ENCODE measurements at regions not wholly inside any gene's neighbourhood (a gene's known extent, or its start where the extent isn't known, plus 50 kb on each side); places are given as distances from the start of the nearest gene placed in this dataset.
"Not testable (repeated sequence)": the region's sequence is repeated elsewhere in the genome, so short reads cannot be mapped to it uniquely, and the experiment has no call there.

DNA sequence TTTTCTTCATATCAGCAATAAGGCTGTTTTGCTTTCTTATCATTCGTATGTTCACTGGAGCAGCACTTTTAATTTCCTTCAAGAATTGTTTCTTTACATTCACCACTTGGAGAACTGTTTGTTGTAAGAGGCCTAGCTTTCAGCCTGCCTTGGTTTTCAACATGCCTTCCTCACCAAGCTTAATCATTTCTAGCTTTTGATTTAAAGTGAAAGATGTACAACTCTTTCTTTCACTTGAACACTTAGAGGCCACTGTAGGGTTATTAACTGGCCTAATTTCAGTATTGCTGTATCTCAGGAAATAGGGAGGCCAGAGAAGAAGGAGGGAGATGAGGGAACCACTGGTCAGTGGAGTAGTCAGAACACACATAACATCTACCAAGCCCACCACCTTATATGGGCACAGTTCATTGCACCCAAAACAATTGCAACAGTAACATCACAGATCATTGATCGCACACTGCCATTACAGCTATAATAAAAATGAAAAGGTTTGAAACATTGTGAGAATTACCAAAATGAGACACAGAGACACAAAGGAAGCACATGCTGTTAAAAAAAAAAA is 181.4 kb upstream of the TUBA3C start:
- ATAC-seq (ENCODE audit: low FRiP score) (no peak), DNase-seq (no peak)
- H3K27me3 ChIP-seq (ENCODE audit: control insufficient read depth in 1 of 2, insufficient read depth in 2 of 2, low read length in 1 of 2) = no peaks in the 10 kb centered on the region
- no peaks in the 10 kb centered on the region for H3K9me3 ChIP-seq (ENCODE audit: control insufficient read depth, low read length)
- no peaks in the 10 kb centered on the region for H3K36me3 ChIP-seq (ENCODE audit: control insufficient read depth in 1 of 2, insufficient read depth in 2 of 2, low read length in 1 of 2)
- 36% methylated on average over 2 of the region's 2 CpGs for WGBS, 2 donors
- no peak overlapping the region for H3K27ac ChIP-seq (ENCODE audit: low read depth in 1 of 2, low read length in 2 of 2)
- H3K4me3 ChIP-seq (ENCODE audit: low read length in 2 of 2) = no peak overlapping the region
- H3K4me1 ChIP-seq (ENCODE audit: control insufficient read depth in 1 of 2, insufficient read depth in 2 of 2, low read length in 2 of 2) = no peaks in the 10 kb centered on the region
- intact Hi-C loops (cut with DNase I) = no loop called here

DNA sequence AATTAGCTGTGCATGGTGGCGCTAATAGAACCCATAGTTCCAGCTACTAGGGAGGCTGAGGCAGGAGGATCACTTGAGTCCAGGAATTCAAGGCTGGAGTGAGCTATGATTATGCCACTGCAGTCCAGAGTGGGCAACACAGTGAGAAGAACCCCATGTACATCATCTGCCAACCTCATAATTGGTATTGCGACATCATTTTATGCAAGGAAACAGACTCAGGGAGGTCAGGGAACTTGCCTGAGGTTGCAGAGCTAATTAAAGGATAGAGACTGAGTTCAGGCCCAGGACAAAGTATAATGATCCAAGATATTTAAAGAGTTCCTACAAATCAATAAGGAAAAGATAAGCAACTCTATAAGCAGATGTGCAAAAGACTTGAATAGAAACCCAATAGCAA is 178.1 kb upstream of the TUBA3C start:
- H3K27me3 ChIP-seq (ENCODE audit: control insufficient read depth in 1 of 2, insufficient read depth in 2 of 2, low read length in 1 of 2); intact Hi-C loops (cut with DNase I); H3K4me1 ChIP-seq (ENCODE audit: control insufficient read depth in 1 of 2, insufficient read depth in 2 of 2, low read length in 2 of 2); DNase-seq; H3K36me3 ChIP-seq (ENCODE audit: control insufficient read depth in 1 of 2, insufficient read depth in 2 of 2, low read length in 1 of 2); H3K9me3 ChIP-seq (ENCODE audit: control insufficient read depth, low read length); H3K4me3 ChIP-seq (ENCODE audit: low read length in 2 of 2); ATAC-seq (ENCODE audit: low FRiP score); H3K27ac ChIP-seq (ENCODE audit: low read depth in 1 of 2, low read length in 2 of 2): not testable (repeated sequence)
- 86 to 87% methylated on average over 2 of the region's 2 CpGs for WGBS, 2 donors

DNA sequence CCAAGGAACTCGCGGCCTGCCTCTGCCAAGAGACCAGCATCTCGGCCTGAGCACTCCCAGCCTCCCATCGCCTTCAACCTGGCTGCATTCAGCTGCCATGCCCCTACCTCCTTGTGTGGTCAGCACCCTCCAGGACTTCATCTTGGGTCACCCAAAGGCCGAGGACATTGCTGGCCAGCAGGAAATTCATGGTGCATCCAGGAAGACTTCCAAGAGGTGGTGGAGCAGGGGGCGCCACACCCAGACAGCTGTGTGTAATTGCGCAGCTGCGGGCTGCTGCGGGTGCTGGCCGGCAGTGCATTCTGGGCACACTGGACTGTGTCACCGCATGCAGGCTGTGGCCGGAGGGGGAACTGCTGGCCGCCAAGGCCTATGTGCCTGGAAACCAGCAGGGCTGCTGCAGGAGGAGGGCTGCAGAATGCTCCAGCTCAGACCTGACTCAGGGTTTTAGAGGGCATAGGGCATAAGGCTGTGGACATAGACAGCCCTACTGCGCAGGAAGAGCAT is 164.3 kb upstream of the TUBA3C start:
- WGBS, 2 donors = 83% methylated on average over 14 of the region's 14 CpGs
- H3K4me3 ChIP-seq (ENCODE audit: low read length in 2 of 2) = no peak overlapping the region
- H3K9me3 ChIP-seq (ENCODE audit: control insufficient read depth, low read length) = no peaks in the 10 kb centered on the region
- no peak overlapping the region for H3K27ac ChIP-seq (ENCODE audit: low read depth in 1 of 2, low read length in 2 of 2)
- H3K27me3 ChIP-seq (ENCODE audit: control insufficient read depth in 1 of 2, insufficient read depth in 2 of 2, low read length in 1 of 2) = no peaks in the 10 kb centered on the region
- intact Hi-C loops (cut with DNase I) = no loop called here
- no peaks in the 10 kb centered on the region for H3K4me1 ChIP-seq (ENCODE audit: control insufficient read depth in 1 of 2, insufficient read depth in 2 of 2, low read length in 2 of 2)
- no peaks in the 10 kb centered on the region for H3K36me3 ChIP-seq (ENCODE audit: control insufficient read depth in 1 of 2, insufficient read depth in 2 of 2, low read length in 1 of 2)
- DNase-seq = no peak
- ATAC-seq (ENCODE audit: low FRiP score) = no peak

DNA sequence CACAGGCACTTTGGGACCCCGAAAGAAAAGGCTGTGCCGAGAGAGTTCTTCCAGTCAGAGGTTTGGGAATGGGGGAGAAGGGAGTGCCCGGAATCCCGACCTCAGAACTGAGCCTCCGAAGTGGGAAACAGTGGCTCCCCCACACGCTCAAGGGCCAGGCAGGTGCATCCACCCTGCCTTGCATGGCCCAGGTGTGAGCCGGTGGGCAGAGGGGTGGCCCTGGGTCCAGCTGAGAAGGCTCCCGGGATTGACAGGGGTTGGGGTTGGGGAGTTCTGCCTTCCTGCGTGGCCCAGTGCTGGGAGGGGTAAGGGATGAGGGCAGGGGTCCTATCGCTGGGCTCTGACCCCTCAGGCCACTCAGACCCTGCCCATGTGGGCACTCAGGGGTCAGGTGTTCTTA is 163.5 kb upstream of the TUBA3C start:
- H3K36me3 ChIP-seq (ENCODE audit: control insufficient read depth in 1 of 2, insufficient read depth in 2 of 2, low read length in 1 of 2) = no peaks in the 10 kb centered on the region
- ATAC-seq (ENCODE audit: low FRiP score) (no peak), DNase-seq (no peak)
- no peaks in the 10 kb centered on the region for H3K9me3 ChIP-seq (ENCODE audit: control insufficient read depth, low read length)
- intact Hi-C loops (cut with DNase I) = no loop called here
- no peaks in the 10 kb centered on the region for H3K27me3 ChIP-seq (ENCODE audit: control insufficient read depth in 1 of 2, insufficient read depth in 2 of 2, low read length in 1 of 2)
- no peak overlapping the region for H3K27ac ChIP-seq (ENCODE audit: low read depth in 1 of 2, low read length in 2 of 2)
- WGBS, 2 donors = 56 to 57% methylated on average over 10 of the region's 10 CpGs
- H3K4me3 ChIP-seq (ENCODE audit: low read length in 2 of 2) = no peak overlapping the region
- no peaks in the 10 kb centered on the region for H3K4me1 ChIP-seq (ENCODE audit: control insufficient read depth in 1 of 2, insufficient read depth in 2 of 2, low read length in 2 of 2)

DNA sequence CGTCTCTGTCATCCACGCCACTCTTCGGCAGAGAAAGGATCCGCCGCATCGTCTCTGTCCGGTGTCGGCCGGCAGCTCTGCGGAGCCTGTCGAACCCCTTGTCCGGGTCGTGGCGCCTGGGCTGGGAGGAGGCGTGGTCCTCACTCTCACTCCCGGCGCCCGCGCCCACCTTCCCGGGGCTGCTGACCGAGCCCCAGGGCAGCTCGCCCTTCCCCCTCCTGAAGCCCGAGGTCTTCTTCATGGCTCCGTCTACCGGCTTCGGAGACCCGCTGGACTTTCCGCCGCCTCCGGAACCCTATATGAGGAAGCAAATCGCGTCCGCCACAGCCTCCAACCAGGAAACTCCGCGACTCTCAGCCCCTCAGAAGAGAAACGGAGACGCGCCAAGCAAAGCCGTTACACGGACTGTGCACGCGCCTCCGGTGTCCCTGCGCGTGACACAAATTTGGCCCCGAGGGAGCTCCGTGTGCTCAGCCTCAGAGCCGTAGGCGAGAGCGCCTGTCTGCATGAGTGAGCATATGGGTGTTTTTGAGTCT is 163.0 kb upstream of the TUBA3C start:
- H3K4me3 ChIP-seq (ENCODE audit: low read length in 2 of 2); intact Hi-C loops (cut with DNase I); H3K4me1 ChIP-seq (ENCODE audit: control insufficient read depth in 1 of 2, insufficient read depth in 2 of 2, low read length in 2 of 2); H3K36me3 ChIP-seq (ENCODE audit: control insufficient read depth in 1 of 2, insufficient read depth in 2 of 2, low read length in 1 of 2); DNase-seq; H3K27me3 ChIP-seq (ENCODE audit: control insufficient read depth in 1 of 2, insufficient read depth in 2 of 2, low read length in 1 of 2); H3K27ac ChIP-seq (ENCODE audit: low read depth in 1 of 2, low read length in 2 of 2); H3K9me3 ChIP-seq (ENCODE audit: control insufficient read depth, low read length): not testable (repeated sequence)
- 6 to 11% methylated on average over 33 to 44 of the region's 50 CpGs for WGBS, 2 donors
- peak; percentile 49 for ATAC-seq (ENCODE audit: low FRiP score)

DNA sequence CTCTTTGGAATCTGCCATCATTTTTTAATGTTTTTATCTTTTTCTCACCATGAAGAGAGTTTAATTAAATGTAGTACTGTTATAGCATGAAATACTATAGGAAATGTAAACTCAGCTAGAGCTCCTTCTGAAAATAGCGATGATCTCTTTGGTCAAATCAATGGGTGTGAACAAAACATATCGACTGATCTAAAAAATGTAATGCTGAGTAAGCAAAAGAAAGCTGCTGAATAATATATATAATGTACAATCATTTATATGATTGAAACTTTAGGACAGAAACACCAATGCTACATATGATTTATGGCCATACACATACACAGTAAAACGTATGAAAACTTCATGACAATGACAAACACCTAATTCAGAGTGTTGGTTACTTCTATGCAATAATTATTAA is 150.8 kb upstream of the TUBA3C start:
- Histone ChIP-seq H3K4me1 (ENCODE audit: control insufficient read depth in 1 of 2, insufficient read depth in 2 of 2, low read length in 2 of 2) (no peaks in the 10 kb centered on the region), H3K27ac (ENCODE audit: low read depth in 1 of 2, low read length in 2 of 2) (no peak overlapping the region), H3K36me3 (ENCODE audit: control insufficient read depth in 1 of 2, insufficient read depth in 2 of 2, low read length in 1 of 2) (no peaks in the 10 kb centered on the region), H3K9me3 (ENCODE audit: control insufficient read depth, low read length) (no peaks in the 10 kb centered on the region), H3K4me3 (ENCODE audit: low read length in 2 of 2) (no peak overlapping the region), H3K27me3 (ENCODE audit: control insufficient read depth in 1 of 2, insufficient read depth in 2 of 2, low read length in 1 of 2) (no peaks in the 10 kb centered on the region)
- DNase-seq (no peak), ATAC-seq (ENCODE audit: low FRiP score) (no peak)
- WGBS, 2 donors = 52 to 54% methylated on average over 3 of the region's 3 CpGs
- intact Hi-C loops (cut with DNase I) = no loop called here

DNA sequence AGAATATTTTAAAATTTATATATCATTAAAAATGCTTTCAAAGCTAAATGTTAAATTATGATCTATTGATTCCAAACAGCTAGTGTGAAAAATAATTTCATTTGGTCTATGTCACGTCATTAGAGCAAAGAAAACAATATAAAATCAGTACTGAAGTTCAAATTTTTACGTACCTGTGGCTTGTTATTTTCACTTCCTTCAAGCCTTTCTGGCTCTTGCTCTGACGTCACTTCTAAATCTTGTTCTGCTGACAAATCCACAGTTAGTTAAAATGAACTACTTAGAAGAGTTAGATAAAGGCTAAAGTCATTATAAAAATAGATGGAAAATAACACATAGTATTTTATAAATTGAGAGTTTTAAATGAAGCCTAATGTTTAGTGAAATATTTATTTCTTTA is 147.7 kb upstream of the TUBA3C start:
- Histone ChIP-seq H3K27ac (ENCODE audit: low read depth in 1 of 2, low read length in 2 of 2) (no peak overlapping the region), H3K4me3 (ENCODE audit: low read length in 2 of 2) (no peak overlapping the region), H3K36me3 (ENCODE audit: control insufficient read depth in 1 of 2, insufficient read depth in 2 of 2, low read length in 1 of 2) (no peaks in the 10 kb centered on the region), H3K4me1 (ENCODE audit: control insufficient read depth in 1 of 2, insufficient read depth in 2 of 2, low read length in 2 of 2) (no peaks in the 10 kb centered on the region), H3K9me3 (ENCODE audit: control insufficient read depth, low read length) (peaks cover 2% of the 10 kb centered on the region), H3K27me3 (ENCODE audit: control insufficient read depth in 1 of 2, insufficient read depth in 2 of 2, low read length in 1 of 2) (no peaks in the 10 kb centered on the region)
- 56 to 65% methylated on average over 3 of the region's 3 CpGs for WGBS, 2 donors
- DNase-seq (no peak), ATAC-seq (ENCODE audit: low FRiP score) (no peak)
- intact Hi-C loops (cut with DNase I) = no loop called here

DNA sequence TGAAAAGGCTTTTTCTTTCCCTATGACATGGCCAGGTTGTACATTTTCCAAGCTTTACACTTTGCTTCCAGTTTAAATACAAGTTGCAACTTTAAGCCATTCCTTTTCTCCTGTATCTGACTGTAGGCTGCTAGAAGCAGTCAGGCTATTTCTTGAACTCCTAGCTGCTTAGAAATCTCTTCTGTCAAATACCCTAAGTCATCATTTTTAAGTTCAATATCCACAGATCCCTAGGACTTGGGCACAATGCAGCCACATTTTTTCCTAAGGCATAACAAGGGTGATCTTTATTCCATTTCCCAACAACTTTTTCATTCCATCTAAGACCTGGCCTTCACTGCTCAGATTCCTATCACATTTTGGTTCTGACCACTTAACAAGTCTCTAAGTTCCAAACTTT is 142.7 kb upstream of the TUBA3C start:
- no peaks in the 10 kb centered on the region for H3K27me3 ChIP-seq (ENCODE audit: control insufficient read depth in 1 of 2, insufficient read depth in 2 of 2, low read length in 1 of 2)
- H3K4me3 ChIP-seq (ENCODE audit: low read length in 2 of 2) = no peak overlapping the region
- H3K9me3 ChIP-seq (ENCODE audit: control insufficient read depth, low read length) = peaks cover 9% of the 10 kb centered on the region
- H3K4me1 ChIP-seq (ENCODE audit: control insufficient read depth in 1 of 2, insufficient read depth in 2 of 2, low read length in 2 of 2) = no peaks in the 10 kb centered on the region
- DNase-seq (no peak), ATAC-seq (ENCODE audit: low FRiP score) (no peak)
- intact Hi-C loops (cut with DNase I) = no loop called here
- H3K27ac ChIP-seq (ENCODE audit: low read depth in 1 of 2, low read length in 2 of 2) = no peak overlapping the region
- H3K36me3 ChIP-seq (ENCODE audit: control insufficient read depth in 1 of 2, insufficient read depth in 2 of 2, low read length in 1 of 2) = no peaks in the 10 kb centered on the region

DNA sequence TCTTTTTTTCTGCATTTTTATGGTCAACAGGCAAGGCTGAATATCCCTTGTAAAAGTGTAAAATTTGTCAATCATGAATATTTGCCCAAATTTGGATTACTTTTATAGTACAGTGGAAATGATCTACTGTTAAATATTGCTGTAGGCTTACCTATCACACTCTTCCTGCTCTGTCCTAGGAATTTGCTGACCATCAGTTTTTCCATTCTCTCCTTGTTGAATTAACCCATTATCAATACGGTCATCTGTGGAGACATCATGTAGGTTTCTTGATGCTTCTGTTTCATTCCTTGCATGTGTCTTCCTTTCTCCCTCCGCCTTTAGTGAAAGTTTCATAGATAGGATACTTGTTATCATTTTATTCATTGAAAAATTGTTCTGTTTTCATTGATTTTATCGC is 139.6 kb upstream of the TUBA3C start:
- intact Hi-C loops (cut with DNase I) = no loop called here

More for the DNA sequence above, 139.6 kb upstream of the TUBA3C start:
- Histone ChIP-seq H3K9me3 (ENCODE audit: control insufficient read depth, low read length) (peaks cover 10% of the 10 kb centered on the region), H3K36me3 (ENCODE audit: control insufficient read depth in 1 of 2, insufficient read depth in 2 of 2, low read length in 1 of 2) (no peaks in the 10 kb centered on the region), H3K27ac (ENCODE audit: low read depth in 1 of 2, low read length in 2 of 2) (no peak overlapping the region), H3K4me3 (ENCODE audit: low read length in 2 of 2) (no peak overlapping the region), H3K4me1 (ENCODE audit: control insufficient read depth in 1 of 2, insufficient read depth in 2 of 2, low read length in 2 of 2) (no peaks in the 10 kb centered on the region), H3K27me3 (ENCODE audit: control insufficient read depth in 1 of 2, insufficient read depth in 2 of 2, low read length in 1 of 2) (no peaks in the 10 kb centered on the region)
- WGBS, 2 donors = 66% methylated on average over 3 of the region's 3 CpGs
- ATAC-seq (ENCODE audit: low FRiP score) (no peak), DNase-seq (no peak)
